NCI-H2196 (cell line): ENCODE measurements at regions not wholly inside any gene's neighbourhood (a gene's known extent, or its start where the extent isn't known, plus 50 kb on each side); places are given as distances from the start of the nearest gene placed in this dataset.

Experiments used
- DNase-seq: peaks from one replicate; lab custom pipeline; 2025; ENCODE audit not compliant: unreplicated experiment; lab: John Stamatoyannopoulos, UW

DNA sequence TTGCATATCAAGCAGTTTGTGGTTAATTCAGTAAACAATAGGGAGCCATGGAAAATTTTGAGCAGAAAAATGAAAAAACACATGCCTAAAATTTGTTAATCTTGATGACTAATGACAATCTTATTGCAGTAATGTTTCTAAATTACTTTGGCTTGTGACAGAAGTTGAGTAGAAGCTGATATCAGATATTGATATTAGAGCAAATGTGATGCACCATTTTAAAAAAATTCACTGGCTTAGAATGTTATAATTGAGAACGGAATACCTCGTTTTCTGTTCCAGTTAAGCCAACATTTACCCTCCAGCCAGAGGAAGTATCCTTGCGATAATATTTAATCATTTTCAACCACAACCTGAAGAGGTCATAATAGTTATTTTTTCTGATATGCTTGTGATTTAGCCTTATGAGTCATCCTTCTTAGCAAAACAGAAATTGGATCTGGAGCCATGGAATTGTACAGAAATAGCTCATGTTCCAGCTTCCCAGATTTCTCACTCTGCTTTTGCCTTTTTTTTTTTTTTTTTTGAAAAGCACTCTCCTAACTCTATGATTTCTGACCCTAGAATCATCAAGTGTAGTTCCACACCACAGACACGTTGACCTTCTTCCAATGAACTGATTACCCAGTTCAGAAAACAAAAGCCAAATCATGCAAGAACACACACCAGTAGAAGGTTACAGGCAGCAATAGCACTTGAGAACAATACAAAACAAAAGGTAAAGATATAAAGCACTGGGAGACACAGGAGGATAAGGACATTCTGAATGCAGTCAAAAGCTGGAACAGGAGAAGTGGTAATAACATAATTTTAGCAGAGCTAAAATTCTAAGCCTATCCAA, 96.8 kb upstream of the PHYHIPL start:
- peak; percentile 9 for DNase-seq

DNA sequence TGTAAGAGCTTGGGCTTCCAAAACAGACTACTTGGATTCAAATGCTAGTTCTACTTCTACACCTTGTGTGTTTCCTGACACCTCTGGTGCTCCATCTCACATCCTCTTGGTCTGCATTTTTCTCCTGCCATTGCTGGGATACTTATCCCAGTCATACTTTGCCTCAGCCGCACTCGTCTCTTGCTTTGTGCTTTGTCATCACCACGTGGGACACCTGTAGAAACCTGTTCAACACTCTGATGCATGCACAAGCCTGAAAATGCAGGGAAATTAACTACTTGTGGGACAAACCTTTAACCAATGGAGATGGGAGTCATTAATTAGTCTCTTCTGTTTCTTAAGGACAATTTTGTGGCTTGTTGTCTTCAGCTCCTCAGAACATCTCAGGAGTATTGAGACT, 94.2 kb upstream of the PHYHIPL start:
- no peak for DNase-seq

DNA sequence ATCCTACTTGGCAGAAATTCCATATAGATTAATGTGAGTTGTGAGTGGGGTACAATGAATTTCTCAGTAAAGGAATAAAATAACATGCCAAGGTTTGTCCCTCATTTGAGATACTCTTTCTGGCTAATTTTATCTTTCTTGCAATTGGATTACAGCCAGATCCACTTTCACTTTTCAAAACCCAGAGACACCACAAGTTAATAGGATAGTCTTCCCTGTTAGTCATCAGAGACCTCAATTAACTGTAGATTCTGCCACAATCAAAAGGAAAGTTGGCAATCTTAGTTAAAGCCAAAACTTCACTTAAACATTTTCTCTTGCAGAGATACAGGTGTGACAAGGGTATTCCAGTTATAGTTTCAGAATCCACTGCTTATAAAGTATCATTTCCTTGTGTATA, 91.4 kb upstream of the PHYHIPL start:
- DNase-seq = no peak

DNA sequence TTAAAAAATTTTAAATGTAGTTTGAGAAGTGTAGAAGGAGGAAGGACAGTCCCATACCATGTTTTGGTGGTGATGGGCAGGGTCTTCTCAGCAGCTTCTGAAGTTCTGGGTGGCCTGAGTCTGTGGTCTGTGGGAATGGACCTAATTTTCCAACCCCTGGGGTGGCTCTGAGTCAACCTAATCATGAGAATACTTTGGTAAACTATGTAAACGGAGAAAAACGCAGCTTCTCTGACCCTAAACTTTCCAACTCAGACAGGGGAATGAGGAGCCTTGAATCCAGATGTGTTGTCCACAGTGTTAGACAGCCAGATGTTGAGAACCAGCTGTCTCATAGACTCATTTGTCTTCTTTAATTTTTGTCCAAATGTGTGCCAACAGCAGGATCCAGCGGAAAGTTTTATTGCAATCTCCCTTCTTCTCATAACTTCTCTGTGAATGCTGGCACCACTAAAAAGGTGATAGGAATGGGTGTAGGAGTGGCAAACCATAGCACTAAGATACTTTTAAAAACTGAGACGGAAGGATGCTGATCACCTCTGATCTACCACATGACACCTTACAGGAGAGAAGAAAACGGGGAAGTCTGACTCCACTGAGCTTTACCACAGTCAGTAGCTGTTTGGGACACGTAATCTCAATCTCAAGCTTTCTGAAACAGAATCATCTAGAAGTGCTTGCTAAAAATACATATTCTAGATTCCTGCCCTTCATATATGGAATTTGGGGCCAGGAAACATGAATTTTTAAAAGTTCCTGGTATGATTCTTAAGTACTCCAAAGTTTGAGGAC, 90.5 kb upstream of the PHYHIPL start:
- no peak for DNase-seq

DNA sequence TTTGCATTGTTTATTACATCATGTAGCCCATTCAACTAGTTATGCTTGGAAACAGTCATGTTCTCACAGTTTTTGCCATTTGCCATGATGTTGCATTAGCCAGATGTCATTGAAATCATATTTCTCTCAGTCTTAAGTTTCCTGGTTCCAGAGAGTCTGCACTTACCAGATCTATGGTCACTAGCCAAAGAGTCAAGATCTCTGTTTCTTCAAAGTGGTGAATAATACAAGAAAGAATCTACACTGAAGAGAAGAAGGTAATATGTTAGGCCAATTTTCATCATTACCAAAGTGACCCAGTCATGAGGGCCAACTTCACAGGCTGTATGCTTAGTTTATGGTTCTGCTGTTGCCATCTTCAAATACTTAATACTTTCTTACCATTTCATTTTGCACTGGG, 89.0 kb upstream of the PHYHIPL start:
- DNase-seq = no peak

DNA sequence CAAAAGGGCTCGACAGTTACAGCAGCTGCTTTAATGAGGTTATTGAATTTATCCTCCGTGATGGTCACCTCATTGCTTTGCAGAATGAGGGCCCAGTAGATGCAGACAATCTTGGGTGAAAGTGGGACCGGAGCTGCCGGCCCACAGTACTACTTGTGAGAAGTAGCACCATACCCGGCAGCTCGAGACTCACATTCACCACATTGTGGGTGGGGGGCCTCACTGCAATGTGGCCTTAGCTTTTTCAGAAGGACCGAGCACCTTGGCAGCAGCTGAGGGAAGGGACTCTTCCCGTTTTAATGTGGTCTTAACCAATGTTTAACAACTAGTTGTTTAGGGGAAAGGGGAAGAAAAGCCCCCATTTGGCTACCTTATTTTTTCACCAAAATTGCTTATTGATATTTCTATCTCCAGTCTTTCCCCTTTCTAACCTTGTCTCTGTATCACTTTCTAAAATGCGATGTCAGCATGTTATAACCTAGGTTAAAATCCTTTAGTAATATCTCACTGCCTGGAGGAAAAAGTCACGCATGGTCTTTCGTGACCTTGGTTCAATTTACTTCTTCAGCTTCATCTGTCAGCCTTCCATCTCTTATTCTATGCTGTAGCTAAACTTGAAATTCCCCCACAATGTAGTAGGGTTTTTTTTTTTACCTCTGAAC, 87.4 kb upstream of the PHYHIPL start:
- DNase-seq = no peak

DNA sequence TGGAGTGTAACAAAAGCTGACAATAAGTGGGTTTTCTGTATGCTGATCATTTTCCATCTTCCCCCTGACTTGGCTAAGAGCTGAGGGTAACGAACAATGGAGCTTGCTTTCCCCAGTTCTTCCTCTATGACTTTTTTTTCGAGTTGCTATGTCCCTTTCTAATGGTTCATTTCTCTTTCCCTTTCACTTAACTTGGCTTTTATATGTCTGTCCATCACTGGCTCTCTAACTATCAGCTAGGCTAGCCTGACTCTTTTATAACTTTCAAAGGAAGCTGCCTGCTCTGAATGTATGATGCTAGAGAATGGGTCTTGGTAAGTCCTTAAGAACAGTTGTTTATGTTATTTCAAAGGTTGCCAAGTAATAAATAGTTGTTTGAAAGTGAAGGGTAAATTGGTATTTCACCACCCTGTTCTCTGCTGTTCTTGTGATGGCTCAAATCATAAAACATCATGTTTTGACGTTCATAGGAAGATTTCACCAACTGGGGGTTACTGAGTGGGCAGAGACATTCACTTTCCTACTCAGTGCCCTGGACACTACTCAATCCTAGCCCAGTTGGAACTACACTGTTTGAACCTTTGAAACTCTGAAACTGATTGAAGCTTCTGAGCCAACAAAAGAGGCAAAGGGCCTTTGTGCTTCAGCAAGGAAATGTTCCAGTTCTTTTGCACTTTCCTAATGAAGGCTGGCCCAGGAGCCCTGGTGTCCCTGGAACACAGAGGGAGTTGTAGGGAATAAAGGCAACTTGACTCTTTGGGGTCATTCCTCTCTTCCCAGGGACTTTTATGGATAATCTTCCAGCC, 85.4 kb upstream of the PHYHIPL start:
- DNase-seq = no peak

DNA sequence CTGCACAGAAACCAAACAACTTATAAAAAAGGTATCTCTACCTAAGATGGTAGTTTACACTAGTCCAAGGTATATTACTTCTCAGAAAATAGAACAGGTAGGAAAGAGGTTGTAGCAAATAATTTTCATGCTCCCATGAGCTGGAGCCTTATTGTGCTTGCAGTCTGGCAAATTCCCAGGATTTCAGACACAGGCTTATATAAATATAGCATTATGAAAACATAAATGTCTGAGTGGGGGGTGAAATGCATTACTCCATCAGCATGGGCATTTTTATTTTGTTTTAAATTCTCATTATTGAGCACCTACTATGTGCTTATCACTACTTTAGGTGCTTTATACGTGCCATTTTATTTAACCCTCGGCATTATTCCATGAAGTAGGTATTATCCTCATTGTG, 83.0 kb upstream of the PHYHIPL start:
- no peak for DNase-seq

DNA sequence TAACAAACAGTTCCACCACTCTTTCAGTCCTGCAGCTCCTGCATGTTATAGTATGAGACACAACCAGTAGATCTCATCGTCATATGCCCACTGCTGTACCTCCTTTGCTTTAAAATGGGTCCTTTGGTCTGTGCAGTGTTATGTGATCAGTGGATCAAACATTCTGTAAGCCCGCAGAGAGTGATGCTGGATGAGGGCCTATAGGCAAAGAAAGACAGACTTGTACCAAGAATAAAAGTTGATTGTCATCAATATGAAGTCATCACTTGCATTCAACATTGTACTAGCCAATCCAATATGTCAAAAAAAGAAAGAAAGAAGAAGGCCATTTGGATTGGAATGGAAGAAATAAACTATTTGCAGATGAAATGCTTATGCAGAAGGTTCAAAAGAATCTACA, 79.8 kb upstream of the PHYHIPL start:
- DNase-seq = no peak

DNA sequence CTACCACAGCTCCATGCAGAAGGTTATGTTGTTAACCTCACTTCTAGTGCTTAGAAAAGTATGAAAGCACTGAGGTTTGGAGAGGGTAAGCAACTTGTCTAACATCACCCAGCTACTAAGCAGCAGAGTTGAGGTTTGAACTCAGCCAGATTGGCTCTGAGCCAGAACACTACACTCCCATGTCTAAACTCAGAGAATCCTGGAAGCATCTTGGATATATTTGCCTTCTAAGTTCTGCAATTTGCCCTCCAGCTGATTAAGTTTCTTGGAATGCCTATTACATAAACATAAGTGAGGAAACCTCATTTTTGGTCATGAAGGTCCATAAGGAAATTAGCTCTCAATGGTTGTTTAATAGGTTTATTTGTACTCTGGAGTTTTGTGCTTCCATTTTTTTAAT, 78.1 kb upstream of the PHYHIPL start:
- no peak for DNase-seq

DNA sequence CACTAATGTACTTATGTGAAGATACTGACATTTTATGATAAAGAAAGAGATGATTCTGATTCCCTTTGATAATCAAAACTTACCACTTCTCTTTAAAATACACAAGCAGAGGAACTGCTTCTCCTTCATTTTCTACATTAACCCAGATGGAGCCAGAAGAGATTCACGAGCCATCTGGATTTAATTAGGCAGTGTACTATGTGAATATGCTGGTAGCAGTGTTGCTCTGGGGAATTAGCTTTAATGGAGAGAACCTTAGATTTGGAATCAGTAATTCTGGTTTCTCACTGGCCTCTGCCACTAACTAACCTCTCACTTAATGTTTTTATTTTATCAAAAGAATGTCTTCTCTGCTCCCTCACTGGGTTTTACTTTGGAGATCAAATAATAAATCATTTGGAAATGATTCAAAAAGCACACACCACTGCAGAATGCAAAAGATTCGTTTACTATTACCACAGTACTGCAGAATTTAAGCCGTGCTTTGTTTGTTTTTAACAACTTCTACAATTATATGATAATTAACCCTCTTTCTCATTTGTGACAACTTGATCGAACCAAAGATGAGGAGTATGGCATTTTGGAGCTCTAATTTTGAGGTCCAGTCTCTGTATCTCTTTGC, 77.5 kb upstream of the PHYHIPL start:
- DNase-seq = no peak

DNA sequence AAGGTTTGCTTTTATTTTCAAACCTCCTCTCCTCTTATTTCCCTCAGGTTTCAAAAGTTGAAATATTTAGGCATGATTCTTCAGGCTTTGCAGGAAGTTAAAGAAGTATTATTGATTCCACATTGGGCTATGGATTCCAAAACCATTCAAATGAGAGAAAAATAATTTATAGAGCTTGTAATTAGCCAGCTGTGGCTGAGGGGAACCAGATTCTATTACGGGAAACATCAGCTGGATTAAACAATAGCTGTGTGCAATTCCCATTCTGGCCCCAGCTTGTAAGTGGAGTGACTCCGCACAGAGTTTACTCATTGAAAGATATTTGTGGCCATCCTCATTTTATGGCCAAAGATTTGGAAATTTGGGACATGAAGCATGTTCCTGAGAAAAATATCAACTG, 77.0 kb upstream of the PHYHIPL start:
- no peak for DNase-seq

DNA sequence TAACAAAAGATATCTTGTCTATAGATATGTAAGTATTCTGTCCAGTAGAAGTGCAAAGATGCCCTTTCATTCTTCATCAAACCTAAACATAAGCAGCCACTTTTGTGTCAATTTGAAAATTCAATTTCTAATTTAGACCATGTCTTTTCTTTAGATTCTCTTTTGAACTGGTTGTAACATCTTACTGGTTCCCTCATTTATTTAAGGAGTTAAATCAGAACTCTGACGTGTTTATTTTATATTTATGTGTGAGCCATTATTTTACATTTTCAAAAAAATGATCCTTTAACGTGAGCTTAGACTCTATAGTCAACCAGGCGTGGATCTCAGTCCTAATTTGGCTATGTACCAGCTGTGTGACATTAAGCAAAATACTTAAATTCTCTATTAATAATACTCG, 74.0 kb upstream of the PHYHIPL start:
- no peak for DNase-seq

DNA sequence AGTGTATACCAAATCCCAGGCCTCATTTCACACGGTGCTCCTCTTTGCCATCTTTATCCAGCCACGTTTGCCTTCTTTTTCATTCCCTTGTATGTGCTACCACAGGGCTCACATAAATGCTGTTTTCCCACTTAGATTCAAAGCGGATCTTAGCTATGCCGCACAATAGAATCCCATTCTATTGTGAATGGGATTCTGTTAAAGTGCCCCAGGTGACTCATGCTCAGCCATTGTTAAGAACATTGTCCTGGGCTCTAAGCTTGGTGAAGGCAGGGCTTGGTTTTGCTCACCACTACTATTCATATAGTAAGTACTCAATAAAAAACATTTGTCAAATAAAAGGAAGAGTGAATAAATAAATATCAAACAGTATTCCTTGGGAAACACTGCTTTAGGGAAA, 72.3 kb upstream of the PHYHIPL start:
- no peak for DNase-seq

DNA sequence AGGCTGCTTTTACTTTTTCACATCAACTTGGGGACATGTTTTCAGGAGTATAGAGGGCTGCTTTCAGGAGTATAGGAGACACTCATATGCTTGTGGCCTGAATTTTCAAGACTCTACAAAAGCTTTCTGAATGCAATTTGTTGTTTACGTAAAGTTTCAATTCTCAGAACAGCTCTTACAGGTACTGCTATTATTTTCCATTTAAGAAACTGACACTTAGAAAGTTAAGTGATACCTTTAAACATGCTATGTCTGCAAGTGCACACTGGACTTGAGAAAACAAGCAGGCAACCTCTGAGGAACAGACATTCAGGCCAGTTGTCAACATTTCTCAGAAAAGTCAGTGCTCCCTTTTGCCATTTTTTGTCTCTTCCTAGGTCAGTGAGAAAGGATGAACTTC, 70.0 kb upstream of the PHYHIPL start:
- no peak for DNase-seq

DNA sequence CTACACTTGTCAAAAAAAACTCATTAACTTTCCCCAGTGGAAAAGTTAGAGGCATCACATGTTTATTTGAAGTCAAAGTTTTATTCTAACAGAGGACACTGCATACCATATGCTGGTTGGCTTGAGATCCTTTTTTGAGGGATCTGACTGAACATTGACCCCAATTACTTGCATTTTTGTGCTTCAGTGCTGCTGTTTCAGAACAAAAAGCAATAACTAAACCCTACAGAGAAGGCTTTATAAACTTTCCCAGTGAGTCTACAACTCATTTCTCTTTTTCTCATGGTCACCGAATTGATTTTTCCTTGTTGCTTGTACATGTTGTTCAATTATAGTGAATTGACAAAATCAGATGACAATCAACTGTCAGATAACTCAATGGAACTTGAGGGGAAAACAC, 69.3 kb upstream of the PHYHIPL start:
- DNase-seq = no peak

DNA sequence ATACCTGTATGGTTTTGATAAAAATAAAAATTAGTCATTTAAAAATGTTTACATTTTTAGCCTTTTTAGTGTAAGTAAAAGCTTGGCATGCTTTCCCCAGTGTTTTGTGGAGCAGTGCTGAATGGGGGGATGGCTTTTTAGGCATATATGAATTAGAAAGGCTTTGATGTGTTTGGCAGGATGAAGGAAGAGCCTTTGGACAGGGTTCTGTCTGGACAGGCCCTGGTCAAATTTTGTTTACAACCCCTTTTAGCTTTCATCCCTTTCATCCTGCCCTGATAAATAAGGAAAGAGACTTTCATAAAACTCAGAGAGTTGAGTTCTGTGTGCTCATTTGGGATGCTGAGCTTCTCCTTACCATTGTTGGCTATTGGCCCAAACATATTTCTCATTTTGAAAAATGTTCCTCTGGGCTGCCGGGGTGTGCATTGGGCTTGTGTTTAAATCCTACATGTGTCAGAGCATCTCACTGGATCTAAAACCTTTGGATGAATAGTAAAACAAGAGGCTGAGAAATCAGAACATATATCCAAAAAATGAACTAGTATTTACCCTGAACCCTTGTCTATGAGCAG, 68.1 kb upstream of the PHYHIPL start:
- DNase-seq = no peak

DNA sequence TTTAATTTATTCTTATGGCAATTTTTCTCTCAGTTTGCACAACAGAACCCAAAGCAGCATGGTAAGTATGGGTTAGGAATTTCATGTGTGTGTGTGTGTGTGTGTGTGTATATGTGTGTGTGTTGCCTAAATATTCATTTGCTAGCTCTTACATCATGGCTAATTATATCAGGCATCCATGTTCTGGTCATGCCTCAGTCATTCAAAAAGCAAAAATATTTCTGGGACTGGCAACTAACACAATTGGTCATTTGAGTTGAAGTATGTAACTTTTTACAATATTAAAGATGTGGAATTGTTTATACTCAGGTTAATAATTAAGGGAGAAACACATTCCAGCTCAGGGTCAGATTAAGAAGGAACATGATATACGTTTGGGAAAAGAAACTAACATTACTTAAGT, 67.6 kb upstream of the PHYHIPL start:
- DNase-seq = no peak

DNA sequence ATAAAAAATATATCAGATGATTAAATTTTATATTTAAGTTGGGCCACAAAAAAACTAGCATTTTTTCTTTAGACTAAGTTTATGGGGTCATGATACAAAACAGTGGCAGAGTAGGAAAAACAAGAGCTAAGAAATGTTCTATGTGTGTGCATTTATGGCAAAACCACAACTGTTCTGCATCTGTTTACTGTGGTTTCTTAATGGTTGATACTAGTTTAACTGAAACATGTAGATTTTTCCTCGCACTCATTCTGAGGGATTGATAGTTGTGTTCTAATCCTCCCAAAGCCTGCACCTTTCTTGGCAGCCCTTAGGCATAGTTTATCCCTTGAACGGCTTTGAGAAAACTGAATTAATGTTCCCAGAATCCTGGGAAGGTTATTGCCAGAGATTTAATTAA, 66.6 kb upstream of the PHYHIPL start:
- DNase-seq = no peak

DNA sequence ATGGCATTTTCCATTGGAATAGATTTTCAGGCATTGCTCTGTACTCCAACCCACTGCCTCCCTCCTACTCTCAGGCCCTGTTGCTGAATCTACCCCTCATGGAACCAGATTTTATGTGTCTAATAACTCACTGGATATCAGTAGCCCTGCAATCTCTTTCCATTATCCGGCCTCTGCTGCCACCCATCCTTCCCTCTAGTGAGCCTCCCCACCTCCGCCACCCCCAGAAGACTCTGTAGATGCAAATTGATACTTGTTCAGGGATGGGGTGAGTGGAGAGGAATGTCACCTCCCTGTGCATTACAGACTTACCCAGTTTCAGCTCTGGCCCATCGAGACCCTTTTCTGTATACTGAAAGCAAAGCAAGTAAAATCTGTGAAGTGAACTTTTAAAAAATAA, 52.3 kb upstream of the PHYHIPL start:
- no peak for DNase-seq
